Iris pigment epithelial cell (primary cell): ENCODE measurements at regions not wholly inside any gene's neighbourhood (a gene's known extent, or its start where the extent isn't known, plus 50 kb on each side); places are given as distances from the start of the nearest gene placed in this dataset.

Experiments used
- DNase-seq: peaks from one replicate; pipeline ENCODE4 v3.0.0-alpha.2; 2011; ENCODE audit warnings: low read depth

DNA sequence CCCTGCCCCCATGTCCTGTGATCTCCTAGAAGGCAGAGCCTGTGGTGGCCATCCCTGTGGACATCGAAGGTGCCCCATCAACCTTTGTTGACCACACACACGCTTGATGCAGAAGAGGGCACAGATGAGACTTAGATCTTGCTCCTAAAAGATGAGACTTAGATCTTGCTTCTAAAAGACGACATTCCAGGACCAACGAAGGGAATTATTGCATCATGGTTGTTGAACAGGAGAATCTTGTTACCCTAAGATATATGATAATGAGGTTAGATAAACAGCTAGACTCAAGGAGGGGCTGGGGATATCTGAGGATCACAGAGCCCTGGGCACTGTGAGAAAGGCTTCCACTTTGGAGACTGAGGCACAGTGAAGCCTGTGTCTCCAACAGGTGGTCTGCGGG is 91.1 kb upstream of the WSCD2 start:
- no peak for DNase-seq

DNA sequence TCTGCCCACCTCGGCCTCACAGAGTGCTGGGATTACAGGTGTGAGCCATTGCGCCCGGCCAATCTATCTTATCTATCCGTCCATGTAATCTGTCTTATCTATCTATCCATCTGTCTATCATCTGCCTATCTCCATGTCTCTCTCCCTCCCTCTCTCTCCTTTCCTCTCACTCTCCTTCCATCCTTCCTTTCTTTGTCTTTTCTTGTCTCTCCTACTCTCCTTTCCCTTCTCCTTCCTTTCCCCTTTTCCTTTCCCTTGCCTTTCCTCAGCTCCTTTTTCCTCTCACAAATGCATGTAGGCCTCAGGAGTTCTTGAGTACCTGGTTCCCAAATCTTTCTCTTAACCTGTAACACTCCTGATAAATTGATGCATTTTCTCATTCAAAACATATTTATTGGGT is 89.3 kb upstream of the WSCD2 start:
- DNase-seq, result no peak

DNA sequence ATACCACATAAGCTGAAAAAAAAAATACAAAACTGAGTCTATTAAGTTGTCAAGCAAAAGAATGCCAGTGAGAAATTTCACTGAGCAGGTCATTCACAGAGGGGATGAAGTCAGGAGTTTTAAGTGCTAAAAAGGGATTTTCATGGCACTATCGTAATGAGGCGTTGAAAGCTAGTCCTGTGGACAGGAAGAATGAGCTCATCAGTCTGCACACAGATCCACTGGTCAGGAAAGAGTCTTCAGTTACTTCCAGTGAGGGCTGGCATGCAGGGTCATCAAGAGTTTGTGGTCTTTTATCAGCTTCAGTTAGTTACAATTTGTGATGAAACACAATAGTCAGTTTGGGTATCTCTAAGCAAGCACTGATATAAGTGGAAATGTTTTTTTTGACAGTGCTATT is 88.1 kb upstream of the WSCD2 start:
- DNase-seq, result peak; percentile 0

DNA sequence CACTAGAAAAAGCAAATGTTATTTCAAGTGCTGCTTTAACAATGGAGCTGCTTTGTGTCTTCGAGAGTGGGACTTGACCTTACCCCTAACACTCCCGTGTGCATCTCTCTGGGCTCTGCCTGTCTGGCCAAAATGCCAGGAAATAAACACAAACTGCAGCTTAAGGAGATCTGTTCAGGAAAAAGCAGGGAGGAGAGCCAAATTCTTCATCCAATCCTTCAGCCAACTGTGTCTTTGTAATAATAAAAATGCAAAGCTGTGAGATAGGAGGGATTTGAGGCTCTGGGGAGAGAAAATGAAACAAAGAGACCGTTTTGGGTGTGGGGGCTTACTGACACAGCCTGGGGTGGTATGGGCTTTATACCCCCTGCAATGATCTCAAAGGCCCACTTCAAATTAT is 85.8 kb upstream of the WSCD2 start:
- no peak for DNase-seq

DNA sequence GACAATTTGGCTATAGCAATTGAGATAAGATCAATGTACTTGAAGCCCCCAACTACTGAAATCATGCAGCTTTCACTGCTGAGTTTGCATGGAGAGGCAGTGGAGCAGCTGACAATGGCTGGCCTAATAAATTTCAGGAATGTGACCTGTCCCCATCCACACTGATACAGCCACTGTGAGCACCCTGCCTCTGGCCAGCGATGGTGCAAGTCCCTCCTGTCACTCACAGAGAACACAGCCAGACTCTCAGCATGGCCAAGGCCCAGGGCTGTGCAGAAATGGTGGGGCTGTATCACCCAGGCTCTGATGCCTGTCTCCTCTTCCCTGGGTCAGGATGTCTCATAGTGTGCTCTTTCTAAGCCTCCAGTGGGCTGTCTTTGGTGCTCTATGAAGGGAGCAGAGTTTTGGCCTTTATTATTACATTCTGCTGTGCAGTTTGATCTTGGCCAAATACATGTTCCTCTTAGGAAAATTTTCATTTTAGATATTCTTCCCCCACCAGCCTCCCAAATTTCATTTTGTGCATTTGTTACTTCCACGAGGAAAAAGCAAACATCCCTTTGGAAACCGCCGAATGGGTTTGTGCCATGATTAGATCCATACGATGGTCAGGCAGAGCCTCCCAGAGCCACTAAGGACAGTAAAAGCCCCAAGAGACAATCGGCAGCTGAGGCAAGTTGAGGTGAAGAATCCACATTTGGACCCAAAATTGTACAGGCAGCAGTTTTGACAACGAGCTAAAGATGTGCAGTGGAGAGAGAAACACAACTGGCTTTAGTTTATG is 85.1 kb upstream of the WSCD2 start:
- DNase-seq, result no peak

DNA sequence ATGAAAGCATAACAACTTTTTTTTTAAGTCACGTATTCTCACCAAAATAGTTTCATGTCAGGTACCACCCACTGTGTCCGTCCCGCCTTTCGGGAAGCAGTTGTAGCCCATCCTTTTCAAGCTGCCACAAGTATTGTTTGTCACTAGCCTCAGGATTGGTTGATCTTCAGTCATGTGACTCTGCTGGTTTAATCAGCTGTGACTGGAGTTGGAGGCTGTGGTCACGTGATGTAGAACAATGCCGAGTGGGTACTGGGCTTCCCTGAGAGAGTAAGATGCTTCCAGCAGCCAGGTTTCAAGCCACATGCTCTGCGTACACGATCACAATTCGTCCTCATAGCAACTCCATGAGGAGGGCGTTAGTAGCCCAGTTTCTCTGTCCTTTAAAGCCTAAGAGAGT is 83.0 kb upstream of the WSCD2 start:
- no peak for DNase-seq

DNA sequence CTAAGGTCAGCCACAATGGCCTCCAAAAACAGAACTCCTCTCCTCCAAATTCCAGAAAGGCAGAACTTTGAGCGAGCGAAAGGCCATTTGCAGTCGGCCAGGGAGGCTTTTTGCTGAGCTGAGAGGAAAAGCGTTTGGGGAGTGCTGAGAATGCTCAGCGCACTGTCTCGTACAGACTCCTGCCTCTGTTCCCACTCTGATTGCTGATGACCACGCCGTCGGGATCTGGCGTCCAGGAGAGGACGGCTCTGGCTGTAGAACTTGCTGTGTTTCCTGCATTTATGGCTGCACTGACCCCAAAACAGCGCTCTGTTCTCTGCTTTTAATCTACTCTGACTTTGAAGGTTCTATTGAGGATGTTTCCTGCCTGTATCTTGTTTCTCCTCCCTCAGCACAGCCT is 82.4 kb upstream of the WSCD2 start:
- DNase-seq, result no peak

DNA sequence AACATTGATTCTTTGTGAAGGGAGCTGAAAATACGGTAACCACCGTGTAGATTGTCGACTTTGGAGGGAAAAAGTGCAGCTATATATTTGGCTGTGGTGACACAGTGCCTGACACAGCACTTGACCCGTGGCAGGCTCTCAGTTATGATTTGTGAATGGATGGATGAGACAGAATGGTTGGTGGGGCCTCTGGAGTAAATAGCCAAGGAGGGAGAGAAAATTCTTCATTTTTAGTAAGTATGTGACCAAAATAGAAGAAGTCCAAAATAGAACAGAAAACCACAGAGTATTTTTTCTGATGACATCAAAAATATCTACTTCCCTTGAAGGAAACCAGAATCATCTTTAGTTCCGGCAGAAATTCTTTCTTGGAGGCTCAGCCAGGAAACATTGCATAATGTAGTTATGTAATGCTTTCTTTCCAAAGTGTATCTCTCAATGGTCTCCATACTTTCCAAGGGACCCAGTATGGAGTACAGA is 82.0 kb upstream of the WSCD2 start:
- DNase-seq, result peak; percentile 9

DNA sequence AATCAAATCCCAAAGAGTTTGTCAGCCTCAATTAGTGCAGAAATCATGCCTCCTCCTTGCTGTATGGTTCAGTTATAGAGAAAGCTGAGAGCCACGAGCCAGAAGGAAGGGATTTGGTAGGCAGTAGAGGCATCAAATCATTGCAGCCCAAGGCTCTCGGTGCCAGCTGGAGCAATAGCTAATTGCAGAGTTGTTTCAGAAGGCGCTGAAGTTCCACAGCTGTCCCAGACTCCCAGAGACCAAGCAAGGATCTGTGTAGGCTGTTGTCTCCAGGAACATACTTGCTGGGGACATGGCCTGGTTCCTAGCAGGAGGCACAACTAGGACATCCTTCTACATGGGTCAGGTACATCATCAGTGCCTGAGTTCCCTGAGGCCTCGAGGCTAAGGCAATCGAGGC is 80.4 kb upstream of the WSCD2 start:
- DNase-seq, result no peak

DNA sequence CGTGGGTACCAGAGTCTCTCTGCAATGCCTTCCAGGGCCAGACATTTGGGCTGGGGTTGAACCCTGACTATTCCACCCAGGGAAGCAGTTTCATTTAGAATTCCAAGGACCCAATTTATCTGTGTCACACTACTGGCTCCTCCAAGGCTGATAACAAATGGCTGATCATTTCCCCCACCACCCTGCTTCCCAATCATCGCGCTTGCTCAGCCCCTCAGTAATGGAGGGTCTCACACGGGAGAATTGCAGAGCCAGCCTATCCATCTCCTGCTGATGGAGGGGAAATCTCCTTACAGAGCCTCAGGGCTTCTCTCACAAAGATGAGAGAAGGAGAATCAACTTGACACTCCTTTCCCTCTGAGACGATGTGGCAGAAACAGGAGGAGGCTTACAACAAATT is 78.4 kb upstream of the WSCD2 start:
- DNase-seq, result no peak

DNA sequence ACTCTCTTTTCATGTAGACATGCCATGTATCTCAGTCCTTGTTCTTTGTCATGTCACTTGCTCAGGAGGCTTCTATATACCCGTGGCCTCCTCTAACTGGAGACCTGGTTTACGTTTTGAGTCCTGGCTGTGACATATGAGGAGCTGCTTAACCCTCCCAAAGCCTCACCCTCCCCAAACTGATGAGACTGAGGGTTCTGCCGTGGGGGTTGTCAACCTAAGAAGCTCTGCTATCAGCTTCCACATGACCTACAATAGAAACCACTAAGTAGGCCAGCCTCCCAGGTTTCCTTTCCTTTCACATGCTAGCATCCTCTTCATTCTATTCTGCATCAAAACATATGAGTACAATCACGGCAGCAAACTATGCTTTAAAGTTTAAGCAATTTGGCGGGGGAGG is 76.8 kb upstream of the WSCD2 start:
- DNase-seq, result no peak

DNA sequence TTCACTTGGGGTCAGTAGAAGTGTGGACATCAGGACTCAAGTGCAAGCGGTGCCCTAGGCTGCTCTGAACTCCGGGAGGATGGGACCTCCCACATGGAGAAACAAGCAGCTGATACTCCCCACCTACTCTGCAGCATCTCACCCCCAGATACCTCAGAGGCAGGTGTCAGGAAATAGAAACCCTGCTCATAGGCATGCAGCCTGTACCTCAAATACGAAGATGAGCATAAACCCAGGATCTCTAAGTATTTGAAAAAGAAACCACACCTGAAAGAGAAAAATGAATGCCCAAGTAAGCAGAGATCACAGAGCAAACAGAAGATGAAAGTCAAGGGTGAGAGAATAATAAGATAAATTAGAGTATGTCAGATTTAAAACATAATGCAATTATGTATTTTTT is 75.6 kb upstream of the WSCD2 start:
- DNase-seq, result no peak

DNA sequence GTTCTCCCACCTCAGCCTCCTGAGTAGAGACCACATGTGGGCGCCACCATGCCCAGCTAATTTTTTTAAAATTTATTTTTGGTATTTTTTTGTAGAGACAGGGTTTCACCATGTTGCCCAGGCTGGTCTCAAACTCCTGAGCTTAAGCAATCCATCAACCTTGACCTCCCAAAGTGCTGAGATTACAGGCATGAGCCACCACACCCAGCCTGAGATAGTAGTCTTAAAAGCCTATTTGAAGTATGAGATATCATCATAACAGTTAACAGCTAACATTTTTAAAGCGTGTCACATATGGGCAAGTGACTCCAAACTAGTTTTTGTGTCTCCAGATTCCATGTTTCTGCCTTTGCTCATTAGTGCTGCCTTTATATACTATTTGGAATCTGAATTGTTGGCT is 74.6 kb upstream of the WSCD2 start:
- no peak for DNase-seq

DNA sequence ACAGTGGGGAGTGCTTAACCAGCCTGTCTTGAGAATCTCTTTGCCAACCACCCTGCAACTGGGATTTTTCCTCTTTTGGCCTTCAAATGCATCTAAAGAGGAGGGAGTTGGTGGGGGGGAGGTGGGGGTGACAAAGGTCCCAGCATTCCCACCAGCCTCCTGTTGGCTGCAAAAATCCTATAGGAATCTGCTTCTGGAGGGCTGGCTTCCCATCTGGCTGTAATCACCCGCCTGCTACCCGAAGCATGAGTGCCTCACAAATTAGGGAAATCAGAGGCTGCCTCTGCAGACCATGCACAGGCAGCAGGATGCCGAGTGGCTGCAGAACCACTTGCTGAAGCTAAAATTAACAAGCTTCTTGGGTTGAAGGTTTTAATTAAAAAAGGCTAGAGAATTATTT is 73.9 kb upstream of the WSCD2 start:
- DNase-seq, result no peak

DNA sequence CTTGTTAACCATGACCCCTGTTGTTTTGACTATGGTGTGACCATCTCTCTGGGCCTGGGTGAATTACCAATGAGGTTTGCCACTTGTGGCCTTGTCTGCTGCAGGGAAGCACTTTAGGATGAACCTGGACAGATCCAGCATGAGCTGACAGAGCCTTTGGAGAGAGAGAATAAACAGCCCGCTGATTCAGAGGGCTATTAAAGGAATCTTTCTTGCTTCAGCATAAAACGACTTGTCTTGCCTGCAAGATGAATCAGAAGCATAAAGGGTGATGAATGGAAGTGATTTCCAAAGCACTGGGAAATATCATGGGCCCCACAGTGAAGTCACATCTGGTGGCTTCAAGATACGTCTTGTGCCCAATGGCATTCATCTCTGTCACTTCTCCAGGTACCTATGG is 69.0 kb upstream of the WSCD2 start:
- no peak for DNase-seq

DNA sequence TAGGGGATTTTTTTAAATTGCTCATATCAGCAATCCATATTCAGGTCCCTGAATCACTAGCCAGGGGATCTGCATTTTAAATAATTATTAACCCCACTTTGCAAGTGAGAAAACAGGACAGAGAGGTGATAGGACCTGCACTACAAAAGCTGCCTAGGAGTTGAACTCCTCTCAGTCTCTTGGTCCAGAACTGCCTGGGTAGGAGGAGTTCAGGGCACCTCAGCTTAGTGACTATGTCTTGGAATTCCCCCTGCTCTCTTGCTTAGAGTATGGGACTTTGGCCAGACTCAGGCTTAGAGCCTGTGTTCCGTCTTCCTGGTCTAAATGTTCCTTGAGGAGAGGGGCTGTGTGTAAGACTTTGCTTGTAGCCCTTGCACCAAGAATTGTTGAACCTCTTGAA is 68.2 kb upstream of the WSCD2 start:
- DNase-seq, result no peak

DNA sequence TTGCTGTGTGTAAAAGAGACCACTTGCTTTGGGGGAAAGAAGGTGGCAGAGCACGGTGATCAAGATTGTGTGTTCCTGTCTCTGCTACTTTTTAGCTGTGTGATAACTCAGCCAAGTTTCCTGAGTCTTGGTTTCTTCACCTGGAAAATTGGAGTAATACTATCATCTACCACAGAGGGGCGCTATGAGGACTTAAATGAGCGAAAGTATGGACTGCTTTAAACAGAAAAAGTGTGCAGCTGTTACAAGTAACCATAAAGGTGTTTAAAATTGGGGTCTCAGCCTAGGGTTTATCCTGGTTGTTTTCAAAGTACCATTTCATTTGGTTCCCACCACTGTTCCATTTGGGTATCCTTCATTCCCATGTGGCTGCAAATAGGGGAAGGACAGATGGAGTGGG is 65.9 kb upstream of the WSCD2 start:
- DNase-seq, result peak; percentile 21

DNA sequence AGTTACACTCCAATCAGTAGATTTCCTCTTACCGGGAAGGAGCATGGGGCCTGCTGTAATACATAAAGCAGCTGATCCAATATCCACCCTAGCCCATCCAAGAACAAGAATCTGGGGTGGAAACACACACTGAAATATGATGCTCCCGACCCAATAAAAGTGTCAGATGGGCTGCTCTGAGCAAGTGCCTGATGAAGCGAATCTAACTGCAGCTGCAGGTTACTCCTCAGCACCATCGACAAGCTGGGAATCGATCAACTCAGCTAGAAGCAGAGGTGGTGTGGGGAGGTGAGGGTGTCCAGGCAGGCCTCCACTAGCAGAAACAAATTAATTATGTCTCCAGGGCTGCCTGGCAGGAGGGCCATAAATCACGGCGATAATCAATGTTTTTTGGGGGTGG is 64.0 kb upstream of the WSCD2 start:
- no peak for DNase-seq

DNA sequence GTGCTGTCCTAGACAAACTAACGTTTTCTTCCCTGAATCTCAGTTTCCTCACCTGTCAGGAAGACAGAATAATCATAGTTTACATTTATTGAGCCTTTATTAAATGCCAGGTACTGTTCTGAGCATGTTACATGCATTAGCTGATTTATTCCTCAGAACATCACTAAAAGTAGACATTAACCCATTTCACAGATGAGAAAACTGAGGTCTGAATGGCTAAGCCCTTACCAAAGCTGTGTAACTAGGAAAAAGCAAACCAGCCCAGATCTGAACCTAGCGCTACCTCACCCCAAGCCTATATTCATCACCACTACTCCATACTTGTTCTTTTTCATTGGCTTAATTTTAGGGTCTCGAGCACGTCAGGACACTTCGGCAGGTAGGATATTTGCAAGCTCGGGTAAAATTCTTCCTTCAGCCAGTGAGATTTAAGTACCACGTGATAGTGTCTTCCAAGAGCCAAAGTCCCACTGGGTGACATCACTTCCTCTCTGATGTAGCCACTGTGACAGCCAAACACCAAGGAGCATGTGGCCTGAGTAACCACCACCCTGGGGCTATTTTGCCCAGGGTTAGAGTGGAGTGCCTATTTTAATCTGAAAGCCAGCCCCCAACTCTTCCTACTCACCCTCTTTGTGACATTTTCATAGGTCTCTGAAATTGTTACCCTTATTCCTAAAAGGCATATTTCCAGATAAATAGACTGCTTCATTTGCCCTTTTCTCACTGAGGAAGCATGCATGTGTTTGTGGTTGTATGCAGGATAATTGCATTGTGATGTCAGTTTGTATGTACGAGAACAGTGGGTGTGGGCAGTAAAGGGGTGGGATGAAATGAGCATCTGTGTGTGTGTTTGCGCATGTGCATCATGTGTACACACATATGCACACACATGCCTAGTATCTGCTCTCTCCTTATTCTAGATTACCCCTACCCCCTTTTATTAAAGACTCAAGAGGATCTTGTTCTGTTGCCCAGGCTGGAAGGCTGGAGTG is 62.2 kb upstream of the WSCD2 start:
- DNase-seq, result no peak

DNA sequence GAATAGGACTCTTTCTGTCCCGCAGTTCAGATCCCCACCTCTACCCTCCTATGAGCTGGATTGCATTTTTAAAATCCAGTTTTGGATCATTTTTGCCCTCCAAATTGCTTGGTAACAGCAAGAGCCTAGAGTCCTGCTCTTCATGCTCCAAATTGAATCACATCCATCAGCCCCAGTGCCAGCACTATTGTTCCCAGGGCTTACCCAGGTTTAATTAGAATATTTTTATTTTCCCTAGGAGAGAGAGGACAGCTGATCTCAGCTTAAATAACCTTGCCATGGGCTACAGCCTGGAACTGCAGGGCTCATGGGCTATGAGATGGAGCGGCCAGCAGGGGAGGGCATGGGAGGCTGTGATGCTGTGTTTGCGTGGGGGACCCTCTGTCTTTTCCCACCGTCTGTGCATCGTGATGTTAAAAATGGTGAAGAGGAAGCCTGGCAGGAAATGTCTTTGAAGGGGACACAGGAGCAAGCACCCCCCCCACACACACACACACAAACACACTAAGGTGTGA is 59.4 kb upstream of the WSCD2 start:
- no peak for DNase-seq

DNA sequence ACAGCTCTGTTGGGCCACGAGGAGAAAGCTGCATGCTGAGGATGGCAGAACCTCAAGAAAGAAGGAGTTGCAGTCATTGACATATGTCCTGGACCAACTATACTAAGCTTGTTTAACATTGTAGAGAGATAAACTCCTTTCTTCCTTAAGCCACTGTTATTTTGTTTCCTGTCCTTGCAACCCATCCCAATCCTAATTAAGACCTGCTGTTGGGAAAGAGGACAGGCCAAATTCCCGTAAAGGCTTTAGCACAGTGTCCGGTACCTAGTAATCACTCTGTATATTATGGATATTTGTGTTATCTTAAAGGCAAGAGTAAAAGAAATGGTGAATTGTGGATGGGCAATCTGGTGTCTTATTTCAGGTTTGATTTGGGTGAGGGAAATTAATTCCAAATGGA is 53.5 kb upstream of the WSCD2 start:
- no peak for DNase-seq

DNA sequence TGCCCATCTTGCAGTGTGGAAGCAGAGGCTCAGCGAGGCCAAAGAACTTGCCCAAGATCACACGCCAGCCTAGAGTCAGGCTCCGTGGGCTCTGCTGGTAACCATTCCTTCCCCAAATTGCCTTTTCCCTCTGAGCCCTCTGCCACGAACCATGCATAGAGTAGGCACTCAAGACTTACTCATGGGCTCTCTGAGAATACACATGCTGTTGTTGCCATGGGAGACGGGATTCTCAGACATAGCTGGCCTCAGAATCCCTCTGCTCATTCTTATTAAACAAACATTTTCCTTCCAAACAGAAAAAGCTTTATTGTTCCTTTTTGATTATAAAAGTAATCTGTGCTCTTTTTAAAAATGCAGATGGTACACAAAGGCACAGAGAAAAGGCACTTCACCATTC is 52.5 kb upstream of the WSCD2 start:
- DNase-seq, result no peak

DNA sequence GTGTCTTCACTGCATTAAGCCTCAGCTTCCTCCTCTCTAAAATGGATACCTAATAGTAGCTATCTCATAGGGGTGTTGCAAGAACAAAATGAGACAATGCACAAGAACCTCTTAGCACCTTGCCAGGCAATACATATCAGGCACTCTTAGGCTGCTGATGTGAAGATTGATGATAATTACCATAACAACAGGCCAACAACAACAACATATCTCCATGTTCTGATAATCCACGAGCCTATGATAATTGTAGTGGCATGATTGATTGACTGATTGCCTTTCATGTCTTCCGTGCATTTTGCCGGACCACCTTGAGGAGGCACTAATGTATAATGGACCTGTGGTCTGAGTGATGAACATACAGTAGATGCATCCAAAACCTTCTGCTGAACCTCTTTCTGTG is 50.7 kb upstream of the WSCD2 start:
- no peak for DNase-seq
